ENCODE measurements at regions not wholly inside any gene's neighbourhood (a gene's known extent, or its start where the extent isn't known, plus 50 kb on each side); places are given as distances from the start of the nearest gene placed in this dataset.

DNA sequence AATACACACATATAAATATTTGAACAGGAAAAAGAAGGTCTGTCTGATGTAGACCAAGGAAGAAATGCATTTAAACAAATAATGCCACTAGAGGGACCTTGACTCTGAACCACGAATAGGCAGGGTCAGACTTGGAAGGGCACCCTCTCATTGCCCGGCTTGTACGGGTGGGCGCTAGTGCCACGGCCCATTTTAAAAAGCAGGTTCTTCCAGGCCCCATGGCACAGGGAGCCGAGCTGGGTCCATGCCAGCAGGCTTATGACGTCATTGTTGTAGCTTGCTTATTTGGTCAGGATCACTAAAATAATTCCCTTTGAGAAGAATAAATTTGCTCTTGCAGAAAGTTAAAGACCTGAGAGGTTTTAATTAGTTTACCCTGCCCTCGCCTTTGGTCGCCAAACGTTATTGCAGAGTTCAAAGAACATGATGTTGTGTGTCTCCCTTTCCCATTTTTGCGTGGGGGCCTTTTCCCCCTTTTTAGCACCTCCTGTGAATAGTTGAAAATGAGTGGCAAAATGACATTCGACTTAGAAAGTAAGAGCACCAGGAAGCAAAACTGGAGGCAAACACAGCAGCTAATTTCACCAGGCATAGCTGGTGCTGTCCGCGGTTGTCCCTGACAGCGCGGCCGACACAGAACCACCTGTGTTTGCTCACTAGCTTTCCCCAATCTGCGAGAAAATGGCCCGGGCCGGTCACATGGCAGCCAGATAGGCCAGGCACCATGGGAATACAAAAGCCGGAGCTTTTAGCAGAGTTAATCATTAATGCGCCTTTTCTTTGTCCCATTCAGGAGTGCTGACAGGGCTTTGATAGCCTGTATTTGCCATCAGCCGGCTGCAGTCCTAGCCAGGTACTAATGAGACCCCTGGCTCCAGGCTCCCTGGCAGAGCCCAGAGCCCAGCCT, 93.8 kb downstream of the FOXA2 start (continued):
- TF ChIP-seq, protein P1, sequence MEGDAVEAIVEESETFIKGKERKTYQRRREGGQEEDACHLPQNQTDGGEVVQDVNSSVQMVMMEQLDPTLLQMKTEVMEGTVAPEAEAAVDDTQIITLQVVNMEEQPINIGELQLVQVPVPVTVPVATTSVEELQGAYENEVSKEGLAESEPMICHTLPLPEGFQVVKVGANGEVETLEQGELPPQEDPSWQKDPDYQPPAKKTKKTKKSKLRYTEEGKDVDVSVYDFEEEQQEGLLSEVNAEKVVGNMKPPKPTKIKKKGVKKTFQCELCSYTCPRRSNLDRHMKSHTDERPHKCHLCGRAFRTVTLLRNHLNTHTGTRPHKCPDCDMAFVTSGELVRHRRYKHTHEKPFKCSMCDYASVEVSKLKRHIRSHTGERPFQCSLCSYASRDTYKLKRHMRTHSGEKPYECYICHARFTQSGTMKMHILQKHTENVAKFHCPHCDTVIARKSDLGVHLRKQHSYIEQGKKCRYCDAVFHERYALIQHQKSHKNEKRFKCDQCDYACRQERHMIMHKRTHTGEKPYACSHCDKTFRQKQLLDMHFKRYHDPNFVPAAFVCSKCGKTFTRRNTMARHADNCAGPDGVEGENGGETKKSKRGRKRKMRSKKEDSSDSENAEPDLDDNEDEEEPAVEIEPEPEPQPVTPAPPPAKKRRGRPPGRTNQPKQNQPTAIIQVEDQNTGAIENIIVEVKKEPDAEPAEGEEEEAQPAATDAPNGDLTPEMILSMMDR (IDR thresholded peaks at IDR 0.05; ENCODE audit: control extremely low read depth in 1 of 3, insufficient read depth in 1 of 3, low read depth in 1 of 3, low read length in 3 of 3) = peak in 2 of 3 experiments; percentile 12 to 24; a peak in 2 of 4 replicates
- TF ChIP-seq TBP (IDR thresholded peaks at IDR 0.05; ENCODE audit: low read depth, low read length) (peak; percentile 58; the same call in 1 of the 2 replicates), TCF12 (IDR thresholded peaks at IDR 0.05; ENCODE audit: low read depth, low read length) (0 out of 2 replicates have a peak, but pooled peaks have one; percentile 44), EGR1 (IDR thresholded peaks at IDR 0.05; ENCODE audit: borderline replicate concordance, low read depth, low read length) (no peak), SAP30 (IDR thresholded peaks at IDR 0.05; ENCODE audit: insufficient read depth, insufficient replicate concordance, low read length) (no peak)

Data from H1 (cell line).